Esophagus squamous epithelium (tissue), 5 donors: ENCODE measurements at regions not wholly inside any gene's neighbourhood (a gene's known extent, or its start where the extent isn't known, plus 50 kb on each side); places are given as distances from the start of the nearest gene placed in this dataset.

ENCODE experiments used
- DNase-seq: peaks from one replicate; lab custom pipeline; 2025; lab: John Stamatoyannopoulos, UW
- H3K27ac ChIP-seq, 4 donors: fragments of 200-600 bp; sonication (generic); one replicate each; pipeline ENCODE4 v1.5.1; 2016 to 2019; ENCODE audit warnings: mild to moderate bottlenecking in 1 of 4
- H3K27me3 ChIP-seq, 4 donors: fragments of 200-600 bp; sonication (generic); 1 replicate in 3 of 4; 2 replicates in 1 of 4; pipeline versions ENCODE4 v1.5.1 to v1.6.0; 2017 to 2021; ENCODE audit warnings: antibody characterized with exemption in 1 of 4
- H3K36me3 ChIP-seq, 3 donors: fragments of 200-600 bp; sonication (generic); one replicate each; pipeline ENCODE4 v1.5.1; 2016 to 2019
- H3K4me1 ChIP-seq, 3 donors: fragments of 200-600 bp; sonication (generic); one replicate each; pipeline ENCODE4 v1.5.1; 2017 to 2019
- H3K4me3 ChIP-seq, 4 donors: fragments of 200-600 bp; sonication (generic); 1 replicate in 3 of 4; 2 replicates in 1 of 4; pipeline ENCODE4 v1.5.1; 2016 to 2019; ENCODE audit warnings: mild to moderate bottlenecking in 2 of 4, moderate library complexity in 1 of 4
- H3K9me3 ChIP-seq, 3 donors: fragments of 200-600 bp; sonication (generic); one replicate each; pipeline ENCODE4 v1.5.1; 2016 to 2019
- POLR2A ChIP-seq, 4 donors: fragments of 450-650 bp; IDR thresholded peaks; one replicate each; pipeline ENCODE4 v1.6.1; 2017; ENCODE audit warnings: antibody characterized with exemption in 4 of 4, mild to moderate bottlenecking in 4 of 4, moderate library complexity in 3 of 4
- WGBS, 2 donors: methylation state at CpG; one replicate each; pipeline ENCODE4 v1.1.5; 2018; 5-methylcytosine and 5-hydroxymethylcytosine counted together
- intact Hi-C: fragments of 100-400 bp; cut with DNase I; formaldehyde crosslinking; loops from one replicate; pipeline ENCODE4 v1.15.0; 2022
- TF ChIP-seq, protein P1 (sequence below), 6 experiments: fragments of 450-650 bp in 4 of 6; fragments of 200-600 bp in 2 of 6; sonication (generic) in 2 of 6; IDR thresholded peaks; one replicate each; pipeline ENCODE4 v1.5.1; 2016 to 2019; ENCODE audit warnings: antibody characterized with exemption in 6 of 6, mild to moderate bottlenecking in 4 of 6, moderate library complexity in 4 of 6
- donor health status: DM: yes; HTN: yes; CAD: no.

- intact Hi-C loops: no loop called here
- Histone ChIP-seq H3K27ac (no peak overlapping the region), H3K36me3 (no peaks in the 10 kb centered on the region), H3K4me1 (no peaks in the 10 kb centered on the region), H3K4me3 (no peak overlapping the region), H3K27me3 (no peaks in the 10 kb centered on the region), H3K9me3 (no peaks in the 10 kb centered on the region)
- TF ChIP-seq POLR2A (IDR thresholded peaks at IDR 0.05): no peak
- TF ChIP-seq, protein P1, sequence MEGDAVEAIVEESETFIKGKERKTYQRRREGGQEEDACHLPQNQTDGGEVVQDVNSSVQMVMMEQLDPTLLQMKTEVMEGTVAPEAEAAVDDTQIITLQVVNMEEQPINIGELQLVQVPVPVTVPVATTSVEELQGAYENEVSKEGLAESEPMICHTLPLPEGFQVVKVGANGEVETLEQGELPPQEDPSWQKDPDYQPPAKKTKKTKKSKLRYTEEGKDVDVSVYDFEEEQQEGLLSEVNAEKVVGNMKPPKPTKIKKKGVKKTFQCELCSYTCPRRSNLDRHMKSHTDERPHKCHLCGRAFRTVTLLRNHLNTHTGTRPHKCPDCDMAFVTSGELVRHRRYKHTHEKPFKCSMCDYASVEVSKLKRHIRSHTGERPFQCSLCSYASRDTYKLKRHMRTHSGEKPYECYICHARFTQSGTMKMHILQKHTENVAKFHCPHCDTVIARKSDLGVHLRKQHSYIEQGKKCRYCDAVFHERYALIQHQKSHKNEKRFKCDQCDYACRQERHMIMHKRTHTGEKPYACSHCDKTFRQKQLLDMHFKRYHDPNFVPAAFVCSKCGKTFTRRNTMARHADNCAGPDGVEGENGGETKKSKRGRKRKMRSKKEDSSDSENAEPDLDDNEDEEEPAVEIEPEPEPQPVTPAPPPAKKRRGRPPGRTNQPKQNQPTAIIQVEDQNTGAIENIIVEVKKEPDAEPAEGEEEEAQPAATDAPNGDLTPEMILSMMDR (IDR thresholded peaks at IDR 0.05): no peak
- no peak for DNase-seq
- WGBS, 2 donors: 69 to 71% methylated on average over 4 to 5 of the region's 5 CpGs
These were observed 198.5 kb upstream of the LRATD1 start for GRCh38 chr2:14433946-14434495.

- Histone ChIP-seq H3K36me3 (no peaks in the 10 kb centered on the region), H3K9me3 (peaks cover 0 to 13% (median 0%) of the 10 kb centered on the region in 3 donors), H3K27me3 (no peaks in the 10 kb centered on the region), H3K27ac (no peak overlapping the region), H3K4me1 (no peaks in the 10 kb centered on the region), H3K4me3 (no peak overlapping the region)
- TF ChIP-seq, protein P1 (IDR thresholded peaks at IDR 0.05): no peak
- TF ChIP-seq POLR2A (IDR thresholded peaks at IDR 0.05): no peak
- DNase-seq: no peak
- intact Hi-C loops: no loop called here
These were observed 186.8 kb upstream of the LRATD1 start for GRCh38 chr2:14445670-14446069.

DNA sequence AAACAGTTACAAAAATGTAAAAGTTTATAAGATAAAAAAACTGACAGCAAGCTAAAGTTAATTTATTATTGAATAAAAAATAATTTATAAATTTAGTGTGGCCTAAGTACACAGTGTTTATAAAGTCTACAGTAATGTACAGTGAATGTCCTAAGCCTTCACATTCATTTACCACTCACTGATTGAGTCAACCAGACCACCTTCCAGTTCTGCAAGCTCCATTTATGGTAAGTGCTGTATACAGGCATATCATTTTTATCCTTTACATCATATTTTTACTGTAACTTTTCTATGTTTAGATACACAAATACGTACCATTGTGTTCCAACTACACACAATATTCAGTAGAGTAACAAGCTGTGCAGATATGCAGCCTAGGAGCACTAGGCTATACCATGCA, 184.2 kb upstream of the LRATD1 start:
- intact Hi-C loops: no loop called here
- TF ChIP-seq POLR2A (IDR thresholded peaks at IDR 0.05): no peak
- TF ChIP-seq, protein P1 (IDR thresholded peaks at IDR 0.05): no peak
- 82 to 87% methylated on average over 1 of the region's 1 CpG for WGBS, 2 donors

GRCh38 chr2:14451312-14451711, 181.2 kb upstream of the LRATD1 start:
- H3K27ac ChIP-seq: no peak overlapping the region
- intact Hi-C loops: no loop called here
- TF ChIP-seq POLR2A (IDR thresholded peaks at IDR 0.05): no peak
- TF ChIP-seq, protein P1 (IDR thresholded peaks at IDR 0.05): peak in 1 of 6 experiments; percentile 27
- DNase-seq: no peak
- no peaks in the 10 kb centered on the region for H3K36me3 ChIP-seq
- H3K4me1 ChIP-seq: no peaks in the 10 kb centered on the region
- no peaks in the 10 kb centered on the region for H3K27me3 ChIP-seq
- H3K4me3 ChIP-seq: no peak overlapping the region
- H3K9me3 ChIP-seq: peaks cover 0 to under 1% (median 0%) of the 10 kb centered on the region in 3 donors
- 58 to 62% methylated on average over 2 of the region's 2 CpGs for WGBS, 2 donors

More for the DNA sequence above, 184.2 kb upstream of the LRATD1 start:
- Histone ChIP-seq H3K4me1 (no peaks in the 10 kb centered on the region), H3K9me3 (peaks cover 0 to 13% (median 0%) of the 10 kb centered on the region in 3 donors), H3K27ac (no peak overlapping the region), H3K27me3 (no peaks in the 10 kb centered on the region), H3K36me3 (no peaks in the 10 kb centered on the region), H3K4me3 (no peak overlapping the region)
- no peak for DNase-seq

DNA sequence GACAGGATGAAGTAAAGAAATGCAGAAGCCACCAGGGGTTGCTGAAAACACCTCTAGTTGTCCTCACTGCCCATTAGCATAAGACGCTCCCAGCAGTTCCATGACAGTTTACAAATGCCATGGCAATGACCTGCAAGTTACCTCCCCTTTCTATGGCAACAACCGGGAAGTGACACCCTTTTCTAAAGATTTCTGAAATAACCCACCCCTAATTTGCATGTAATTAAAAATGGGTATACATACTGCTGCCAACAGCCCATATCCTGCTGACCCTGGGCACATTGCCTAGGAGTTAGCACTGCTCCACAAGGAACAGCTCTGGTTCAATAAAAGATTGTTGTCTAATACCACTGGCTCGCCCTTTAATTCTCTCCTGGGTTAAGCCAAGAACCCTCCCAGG, 178.3 kb upstream of the LRATD1 start:
- Histone ChIP-seq H3K9me3 (no peaks in the 10 kb centered on the region), H3K27ac (no peak overlapping the region), H3K4me1 (no peaks in the 10 kb centered on the region), H3K4me3 (no peak overlapping the region), H3K36me3 (no peaks in the 10 kb centered on the region), H3K27me3 (no peaks in the 10 kb centered on the region)
- DNase-seq: no peak
- intact Hi-C loops: no loop called here
- TF ChIP-seq POLR2A (IDR thresholded peaks at IDR 0.05): no peak
- TF ChIP-seq, protein P1 (IDR thresholded peaks at IDR 0.05): no peak
- WGBS, 2 donors: 71 to 72% methylated on average over 2 to 3 of the region's 3 CpGs
